ENCODE measurements at regions not wholly inside any gene's neighbourhood (a gene's known extent, or its start where the extent isn't known, plus 50 kb on each side); places are given as distances from the start of the nearest gene placed in this dataset.

- Histone ChIP-seq H3K9me3 (ENCODE audit: insufficient read depth, low read length) (no peaks in the 10 kb centered on the region), H3K27me3 (ENCODE audit: insufficient read depth, insufficient read length) (no peaks in the 10 kb centered on the region), H3K36me3 (ENCODE audit: insufficient read depth, insufficient read length, low read length) (no peaks in the 10 kb centered on the region), H3K9ac (ENCODE audit: insufficient read length, low read depth) (no peak overlapping the region), H3K4me3 (ENCODE audit: insufficient read length, low read depth) (no peak overlapping the region), H3K4me1 (ENCODE audit: insufficient read depth, insufficient read length) (no peaks in the 10 kb centered on the region)
- DNase-seq (ENCODE audit: low read depth, low spot score), result no peak
- TF ChIP-seq YY1 (IDR thresholded peaks at IDR 0.05; ENCODE audit: insufficient read depth, insufficient read length), result no peak
- no peak for TF ChIP-seq SUZ12 (IDR thresholded peaks at IDR 0.05; ENCODE audit: extremely low read depth, insufficient read depth, insufficient read length)
- no peak for TF ChIP-seq ZNF274 (IDR thresholded peaks at IDR 0.05; ENCODE audit: low read depth, low read length)
These were observed 209.4 kb downstream of the FOXA2 start for GRCh38 chr20:22374678-22375590.

- H3K27me3 ChIP-seq (ENCODE audit: insufficient read depth, insufficient read length), result no peaks in the 10 kb centered on the region
- no peaks in the 10 kb centered on the region for H3K9me3 ChIP-seq (ENCODE audit: insufficient read depth, low read length)
- no peak overlapping the region for H3K4me3 ChIP-seq (ENCODE audit: insufficient read length, low read depth)
- no peaks in the 10 kb centered on the region for H3K4me1 ChIP-seq (ENCODE audit: insufficient read depth, insufficient read length)
- TF ChIP-seq YY1 (IDR thresholded peaks at IDR 0.05; ENCODE audit: insufficient read depth, insufficient read length) (no peak), ZNF274 (IDR thresholded peaks at IDR 0.05; ENCODE audit: low read depth, low read length) (no peak), SUZ12 (IDR thresholded peaks at IDR 0.05; ENCODE audit: extremely low read depth, insufficient read depth, insufficient read length) (no peak)
- DNase-seq (ENCODE audit: low read depth, low spot score), result no peak
- no peak overlapping the region for H3K9ac ChIP-seq (ENCODE audit: insufficient read length, low read depth)
- H3K36me3 ChIP-seq (ENCODE audit: insufficient read depth, insufficient read length, low read length), result no peaks in the 10 kb centered on the region
These were observed 210.3 kb downstream of the FOXA2 start for GRCh38 chr20:22374066-22374465.

GRCh38 chr20:22373164-22373895 lies 211.0 kb downstream of the FOXA2 start:
- DNase-seq (ENCODE audit: low read depth, low spot score), result no peak
- Histone ChIP-seq H3K9ac (ENCODE audit: insufficient read length, low read depth) (no peak overlapping the region), H3K27me3 (ENCODE audit: insufficient read depth, insufficient read length) (no peaks in the 10 kb centered on the region), H3K4me1 (ENCODE audit: insufficient read depth, insufficient read length) (no peaks in the 10 kb centered on the region), H3K9me3 (ENCODE audit: insufficient read depth, low read length) (no peaks in the 10 kb centered on the region), H3K4me3 (ENCODE audit: insufficient read length, low read depth) (no peak overlapping the region), H3K36me3 (ENCODE audit: insufficient read depth, insufficient read length, low read length) (no peaks in the 10 kb centered on the region)
- TF ChIP-seq ZNF274 (IDR thresholded peaks at IDR 0.05; ENCODE audit: low read depth, low read length), result no peak

DNA sequence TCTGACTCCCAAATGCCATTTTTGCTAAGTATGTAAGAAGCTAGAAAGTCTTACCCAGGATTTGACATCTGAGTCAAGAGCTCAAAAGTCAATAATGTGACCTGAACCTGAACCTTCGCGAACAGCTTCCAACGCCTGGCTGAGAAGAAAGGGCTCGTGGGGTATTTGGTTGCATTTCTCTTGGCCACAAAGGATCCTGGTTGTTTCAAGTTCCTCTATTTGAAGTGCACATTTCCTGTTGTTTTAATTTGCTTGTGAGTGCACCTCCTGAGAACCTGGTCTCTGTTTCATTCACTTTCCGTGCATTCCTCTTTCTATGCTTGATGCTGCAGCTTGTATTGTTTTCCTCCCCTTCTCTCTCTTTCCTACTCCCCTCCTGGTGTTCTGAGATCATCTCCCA lies 212.5 kb downstream of the FOXA2 start:
- H3K4me1 ChIP-seq (ENCODE audit: insufficient read depth, insufficient read length), result no peaks in the 10 kb centered on the region

DNA sequence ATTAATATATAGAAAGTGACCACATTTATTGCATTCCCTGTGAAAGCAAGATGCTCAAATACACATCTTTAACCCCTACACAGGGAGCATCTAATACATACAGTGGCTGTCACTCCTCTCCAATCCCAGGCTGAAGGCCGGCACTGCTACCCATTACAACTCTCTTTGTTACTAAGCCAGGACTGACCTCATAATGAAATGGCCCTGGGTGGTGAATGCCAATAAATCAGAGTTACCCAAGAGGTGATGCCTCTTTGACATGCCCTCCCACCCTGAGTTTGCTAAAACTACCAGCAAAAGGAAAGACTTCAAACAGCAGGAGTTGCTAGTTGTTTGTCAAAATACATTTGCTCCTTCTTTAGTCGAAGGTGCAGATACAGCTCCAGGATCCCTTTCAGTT lies 214.2 kb downstream of the FOXA2 start:
- TF ChIP-seq ZNF274 (IDR thresholded peaks at IDR 0.05; ENCODE audit: low read depth, low read length) (no peak), YY1 (IDR thresholded peaks at IDR 0.05; ENCODE audit: insufficient read depth, insufficient read length) (no peak), SUZ12 (IDR thresholded peaks at IDR 0.05; ENCODE audit: extremely low read depth, insufficient read depth, insufficient read length) (no peak)
- DNase-seq (ENCODE audit: low read depth, low spot score), result no peak
- Histone ChIP-seq H3K9ac (ENCODE audit: insufficient read length, low read depth) (no peak overlapping the region), H3K4me1 (ENCODE audit: insufficient read depth, insufficient read length) (no peaks in the 10 kb centered on the region), H3K36me3 (ENCODE audit: insufficient read depth, insufficient read length, low read length) (no peaks in the 10 kb centered on the region), H3K27me3 (ENCODE audit: insufficient read depth, insufficient read length) (no peaks in the 10 kb centered on the region), H3K4me3 (ENCODE audit: insufficient read length, low read depth) (no peak overlapping the region), H3K9me3 (ENCODE audit: insufficient read depth, low read length) (no peaks in the 10 kb centered on the region)

More for the DNA sequence above, 212.5 kb downstream of the FOXA2 start:
- Histone ChIP-seq H3K4me3 (ENCODE audit: insufficient read length, low read depth) (no peak overlapping the region), H3K9me3 (ENCODE audit: insufficient read depth, low read length) (no peaks in the 10 kb centered on the region), H3K36me3 (ENCODE audit: insufficient read depth, insufficient read length, low read length) (no peaks in the 10 kb centered on the region), H3K9ac (ENCODE audit: insufficient read length, low read depth) (no peak overlapping the region), H3K27me3 (ENCODE audit: insufficient read depth, insufficient read length) (no peaks in the 10 kb centered on the region)
- DNase-seq (ENCODE audit: low read depth, low spot score), result no peak
- TF ChIP-seq ZNF274 (IDR thresholded peaks at IDR 0.05; ENCODE audit: low read depth, low read length) (no peak), SUZ12 (IDR thresholded peaks at IDR 0.05; ENCODE audit: extremely low read depth, insufficient read depth, insufficient read length) (no peak), YY1 (IDR thresholded peaks at IDR 0.05; ENCODE audit: insufficient read depth, insufficient read length) (no peak)

DNA sequence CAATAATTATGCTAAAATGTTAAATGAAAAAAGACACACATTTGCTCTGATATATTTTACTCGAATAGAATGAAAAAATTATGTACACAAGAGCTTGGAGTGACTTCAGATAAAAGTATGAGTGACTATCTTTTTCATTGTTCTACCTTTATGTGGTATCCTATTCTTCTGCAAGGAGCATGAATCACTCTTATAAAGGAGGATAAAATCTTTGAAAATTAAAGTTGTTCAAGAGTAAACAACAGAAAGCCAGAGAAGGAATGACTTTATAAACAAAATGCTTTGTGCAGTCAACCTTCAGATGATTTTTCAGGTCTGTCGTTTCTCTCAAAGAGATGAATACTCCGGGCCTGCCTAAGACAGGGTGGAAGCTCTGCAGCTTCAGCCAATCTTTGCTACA lies 215.3 kb downstream of the FOXA2 start:
- Histone ChIP-seq H3K36me3 (ENCODE audit: insufficient read depth, insufficient read length, low read length) (no peaks in the 10 kb centered on the region), H3K4me1 (ENCODE audit: insufficient read depth, insufficient read length) (no peaks in the 10 kb centered on the region), H3K27me3 (ENCODE audit: insufficient read depth, insufficient read length) (no peaks in the 10 kb centered on the region), H3K9ac (ENCODE audit: insufficient read length, low read depth) (no peak overlapping the region), H3K9me3 (ENCODE audit: insufficient read depth, low read length) (no peaks in the 10 kb centered on the region), H3K4me3 (ENCODE audit: insufficient read length, low read depth) (no peak overlapping the region)
- TF ChIP-seq YY1 (IDR thresholded peaks at IDR 0.05; ENCODE audit: insufficient read depth, insufficient read length) (no peak), SUZ12 (IDR thresholded peaks at IDR 0.05; ENCODE audit: extremely low read depth, insufficient read depth, insufficient read length) (no peak), ZNF274 (IDR thresholded peaks at IDR 0.05; ENCODE audit: low read depth, low read length) (no peak)
- DNase-seq (ENCODE audit: low read depth, low spot score), result no peak

GRCh38 chr20:22368235-22368634 lies 216.1 kb downstream of the FOXA2 start:
- Histone ChIP-seq H3K9me3 (ENCODE audit: insufficient read depth, low read length) (no peaks in the 10 kb centered on the region; the same call in 1 of the 2 replicates), H3K9ac (ENCODE audit: insufficient read length, low read depth) (no peak overlapping the region), H3K4me3 (ENCODE audit: insufficient read length, low read depth) (no peak overlapping the region), H3K27me3 (ENCODE audit: insufficient read depth, insufficient read length) (no peaks in the 10 kb centered on the region), H3K4me1 (ENCODE audit: insufficient read depth, insufficient read length) (no peaks in the 10 kb centered on the region), H3K36me3 (ENCODE audit: insufficient read depth, insufficient read length, low read length) (no peaks in the 10 kb centered on the region)
- no peak for DNase-seq (ENCODE audit: low read depth, low spot score)
- TF ChIP-seq SUZ12 (IDR thresholded peaks at IDR 0.05; ENCODE audit: extremely low read depth, insufficient read depth, insufficient read length) (no peak), ZNF274 (IDR thresholded peaks at IDR 0.05; ENCODE audit: low read depth, low read length) (no peak), YY1 (IDR thresholded peaks at IDR 0.05; ENCODE audit: insufficient read depth, insufficient read length) (no peak)
